Gastrocnemius medialis (tissue), 4 donors: ENCODE measurements at regions not wholly inside any gene's neighbourhood (a gene's known extent, or its start where the extent isn't known, plus 50 kb on each side); places are given as distances from the start of the nearest gene placed in this dataset.
A peak's percentile ranks its signal among the peaks of the same experiment; 100 is the strongest.

ENCODE experiments used
- ATAC-seq, 2 donors: fragments of 150-250 bp; one replicate each; pipeline ENCODE4 v1.9.1; 2016
- DNase-seq, 2 donors: peaks; one replicate each; pipeline ENCODE4 v3.0.0-alpha.2; 2019
- H3K27ac ChIP-seq, 4 donors: fragments of 200-600 bp; sonication (generic); 1 replicate in 1 of 4; 2 replicates in 3 of 4; pipeline ENCODE4 v1.5.1; 2016 to 2018; ENCODE audit warnings: mild to moderate bottlenecking in 2 of 4, moderate library complexity in 1 of 4
- H3K27me3 ChIP-seq, 3 donors: fragments of 200-600 bp; sonication (generic) in 2 of 3; 1 replicate in 1 of 3; 2 replicates in 2 of 3; pipeline versions ENCODE4 v1.5.1 to v1.6.0; 2016 to 2019; ENCODE audit warnings: mild to moderate bottlenecking in 1 of 3, moderate library complexity in 1 of 3
- H3K36me3 ChIP-seq, 2 donors: fragments of 200-600 bp; sonication (generic) in 1 of 2; one replicate each; pipeline ENCODE4 v1.5.1; 2017 to 2018
- H3K4me1 ChIP-seq, 2 donors: fragments of 200-600 bp; sonication (generic) in 1 of 2; one replicate each; pipeline ENCODE4 v1.5.1; 2016 to 2017; ENCODE audit warnings: mild to moderate bottlenecking in 2 of 2
- H3K4me3 ChIP-seq, 4 donors: fragments of 200-600 bp; sonication (generic) in 3 of 4; 1 replicate in 1 of 4; 2 replicates in 3 of 4; pipeline ENCODE4 v1.5.1; 2016 to 2019; ENCODE audit warnings: mild to moderate bottlenecking in 2 of 4
- H3K9me3 ChIP-seq, 3 donors: fragments of 200-600 bp; sonication (generic) in 2 of 3; 1 replicate in 1 of 3; 2 replicates in 2 of 3; pipeline ENCODE4 v1.5.1; 2016 to 2019
- CTCF ChIP-seq, 5 experiments: fragments of 450-650 bp in 3 of 5; fragments of 200-600 bp in 2 of 5; sonication (generic) in 2 of 5; IDR thresholded peaks in 4 of 5; conservative IDR thresholded peaks in 1 of 5; 1 replicate in 4 of 5; 2 replicates in 1 of 5; pipeline ENCODE4 v1.5.1; 2016 to 2019; ENCODE audit warnings: antibody characterized with exemption in 5 of 5, mild to moderate bottlenecking in 3 of 5, moderate library complexity in 3 of 5
- POLR2A ChIP-seq, 2 donors: fragments of 450-650 bp; IDR thresholded peaks; one replicate each; pipeline ENCODE4 v1.6.1; 2017; ENCODE audit warnings: antibody characterized with exemption in 2 of 2, mild to moderate bottlenecking in 2 of 2, moderate library complexity in 2 of 2
- in situ Hi-C, 4 donors: fragments of 200-750 bp; cut with MboI; loops; one replicate each; pipeline versions ENCODE4 v1.15.0 to v1.8.0; 2017; ENCODE audit warnings: low sequenced_read_pairs in 4 of 4
- intact Hi-C: fragments of 100-400 bp; cut with DNase I; formaldehyde crosslinking; loops from one replicate; pipeline ENCODE4 v1.15.1; 2023; ENCODE audit warnings: low total_unique reads

- in situ Hi-C loops: no loop called here
- no peak overlapping the region for H3K4me3 ChIP-seq
- no peaks in the 10 kb centered on the region for H3K9me3 ChIP-seq
Observed at GRCh38 chr15:89400782-89401545, 66.3 kb upstream of the POLG start.

GRCh38 chr15:89400116-89400781 lies 65.6 kb upstream of the POLG start:
- ATAC-seq: no peak

More at GRCh38 chr15:89400782-89401545, 66.3 kb upstream of the POLG start:
- no peak overlapping the region for H3K27ac ChIP-seq
- DNase-seq (no peak), ATAC-seq (no peak)
- intact Hi-C loops: no loop called here
- TF ChIP-seq CTCF (IDR thresholded peaks at IDR 0.05 in 4 of 5, conservative IDR thresholded peaks at IDR 0.05 in 1 of 5) (no peak), POLR2A (IDR thresholded peaks at IDR 0.05) (no peak)
- no peaks in the 10 kb centered on the region for H3K36me3 ChIP-seq
- H3K4me1 ChIP-seq: peaks cover 0 to 9% of the 10 kb centered on the region in 2 donors
- H3K27me3 ChIP-seq: peaks cover 86 to 93% (median 92%) of the 10 kb centered on the region in 3 donors

GRCh38 chr15:89399238-89400115 lies 64.9 kb upstream of the POLG start:
- intact Hi-C loops: no loop called here
- Histone ChIP-seq H3K4me3 (peak overlapping the region; percentile 32 to 55 (median 38)), H3K36me3 (no peaks in the 10 kb centered on the region), H3K9me3 (no peaks in the 10 kb centered on the region), H3K27me3 (peaks cover 71 to 85% (median 80%) of the 10 kb centered on the region in 3 donors), H3K27ac (no peak overlapping the region), H3K4me1 (peaks cover 0 to 9% of the 10 kb centered on the region in 2 donors)
- no peak for DNase-seq
- in situ Hi-C loops: no loop called here
- no peak for ATAC-seq
- TF ChIP-seq CTCF (IDR thresholded peaks at IDR 0.05 in 4 of 5, conservative IDR thresholded peaks at IDR 0.05 in 1 of 5) (peak in 1 of 5 experiments; percentile 30), POLR2A (IDR thresholded peaks at IDR 0.05) (no peak)

More at GRCh38 chr15:89400116-89400781, 65.6 kb upstream of the POLG start:
- Histone ChIP-seq H3K36me3 (no peaks in the 10 kb centered on the region), H3K27me3 (peaks cover 79 to 88% (median 87%) of the 10 kb centered on the region in 3 donors), H3K9me3 (no peaks in the 10 kb centered on the region), H3K27ac (no peak overlapping the region), H3K4me1 (peaks cover 0 to 9% of the 10 kb centered on the region in 2 donors), H3K4me3 (peak overlapping the region; percentile 32 to 55 (median 38))
- no peak for DNase-seq
- TF ChIP-seq POLR2A (IDR thresholded peaks at IDR 0.05) (no peak), CTCF (IDR thresholded peaks at IDR 0.05 in 4 of 5, conservative IDR thresholded peaks at IDR 0.05 in 1 of 5) (no peak)
- intact Hi-C loops: no loop called here
- in situ Hi-C loops: no loop called here

- DNase-seq (no peak), ATAC-seq (no peak)
- H3K9me3 ChIP-seq: no peaks in the 10 kb centered on the region
- H3K27ac ChIP-seq: no peak overlapping the region
- peaks cover 65 to 78% (median 74%) of the 10 kb centered on the region in 3 donors for H3K27me3 ChIP-seq
- H3K36me3 ChIP-seq: no peaks in the 10 kb centered on the region
- peak overlapping the region in 1 of 4 donors; percentile 55 for H3K4me3 ChIP-seq
- in situ Hi-C loops (no loop called here), intact Hi-C loops (no loop called here)
- TF ChIP-seq POLR2A (IDR thresholded peaks at IDR 0.05): no peak
- TF ChIP-seq CTCF (IDR thresholded peaks at IDR 0.05 in 4 of 5, conservative IDR thresholded peaks at IDR 0.05 in 1 of 5): no peak
- peaks cover 0 to 9% of the 10 kb centered on the region in 2 donors for H3K4me1 ChIP-seq
Observed at GRCh38 chr15:89398896-89399237, 64.2 kb upstream of the POLG start.
